ENCODE measurements at regions not wholly inside any gene's neighbourhood (a gene's known extent, or its start where the extent isn't known, plus 50 kb on each side); places are given as distances from the start of the nearest gene placed in this dataset.

- no peak for TF ChIP-seq CTCF (IDR thresholded peaks at IDR 0.05; ENCODE audit: poor library complexity)
- no peak for TF ChIP-seq EZH2 (IDR thresholded peaks at IDR 0.05; ENCODE audit: borderline replicate concordance)
- TF ChIP-seq EZH2phosphoT487 (IDR thresholded peaks at IDR 0.05; ENCODE audit: low read depth, severe bottlenecking, unreplicated experiment), result no peak
Observed at GRCh38 chr1:14440731-14441130, 157.8 kb upstream of the KAZN start.

Measured in hepatocyte (in vitro differentiated cells).